Left ventricle myocardium inferior (tissue), 1 donor: ENCODE measurements at regions not wholly inside any gene's neighbourhood (a gene's known extent, or its start where the extent isn't known, plus 50 kb on each side); places are given as distances from the start of the nearest gene placed in this dataset.

Source experiments
- DNase-seq: peaks from one replicate; pipeline ENCODE4 v3.0.0-alpha.2; 2020
- H3K27ac ChIP-seq: fragments of 200-600 bp; replicated peaks from 2 replicates; pipeline ENCODE4 v1.8.0; 2021
- H3K27me3 ChIP-seq: fragments of 200-600 bp; 2 replicates; pipeline ENCODE4 v1.8.0; 2021; ENCODE audit warnings: low read depth
- H3K36me3 ChIP-seq: fragments of 200-600 bp; 2 replicates; pipeline ENCODE4 v1.8.0; 2021
- H3K4me1 ChIP-seq: fragments of 200-600 bp; 2 replicates; pipeline ENCODE4 v1.8.0; 2021
- H3K4me3 ChIP-seq: fragments of 200-600 bp; 2 replicates; pipeline ENCODE4 v1.8.0; 2021; ENCODE audit warnings: mild to moderate bottlenecking, moderate library complexity
- H3K9me3 ChIP-seq: fragments of 200-600 bp; replicated peaks from 2 replicates; pipeline ENCODE4 v1.8.0; 2021
- intact Hi-C: fragments of 100-400 bp; cut with micrococcal nuclease; formaldehyde crosslinking; loops from one replicate; pipeline ENCODE4 v1.11.0; 2022
- TF ChIP-seq, protein P1 (sequence below): fragments of 200-600 bp; IDR thresholded peaks from 2 replicates; pipeline ENCODE4 v1.8.0; 2021; ENCODE audit warnings: antibody characterized with exemption, mild to moderate bottlenecking, borderline replicate concordance
- donor health status: DM: no; HTN: yes; CAD: no; lungs with severe emphysema.

DNA sequence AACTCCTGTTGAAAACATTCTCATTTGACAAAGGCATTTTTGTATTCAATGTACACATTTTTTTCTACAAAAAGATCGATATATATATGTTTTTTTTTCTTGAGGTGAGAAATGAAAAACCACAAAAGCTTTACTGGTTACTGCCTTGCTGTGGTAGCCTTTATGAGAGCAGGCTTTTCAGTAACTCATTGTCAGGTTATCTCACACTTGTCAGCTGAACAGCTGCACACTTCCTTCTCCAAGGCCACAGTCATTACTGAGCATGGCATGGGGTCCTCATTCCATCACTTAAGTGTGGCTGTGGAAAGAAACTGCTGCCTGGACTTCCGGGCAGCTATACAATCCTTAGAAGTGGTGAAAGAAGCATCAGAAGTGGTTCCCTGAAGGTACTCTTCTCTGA is 169.3 kb upstream of the ZP4 start:
- no peaks in the 10 kb centered on the region for H3K36me3 ChIP-seq
- no peaks in the 10 kb centered on the region for H3K4me1 ChIP-seq
- intact Hi-C loops: no loop called here
- no peaks in the 10 kb centered on the region for H3K27me3 ChIP-seq
- H3K27ac ChIP-seq: no peak overlapping the region
- peaks cover 26% of the 10 kb centered on the region for H3K9me3 ChIP-seq
- DNase-seq: no peak
- TF ChIP-seq, protein P1, sequence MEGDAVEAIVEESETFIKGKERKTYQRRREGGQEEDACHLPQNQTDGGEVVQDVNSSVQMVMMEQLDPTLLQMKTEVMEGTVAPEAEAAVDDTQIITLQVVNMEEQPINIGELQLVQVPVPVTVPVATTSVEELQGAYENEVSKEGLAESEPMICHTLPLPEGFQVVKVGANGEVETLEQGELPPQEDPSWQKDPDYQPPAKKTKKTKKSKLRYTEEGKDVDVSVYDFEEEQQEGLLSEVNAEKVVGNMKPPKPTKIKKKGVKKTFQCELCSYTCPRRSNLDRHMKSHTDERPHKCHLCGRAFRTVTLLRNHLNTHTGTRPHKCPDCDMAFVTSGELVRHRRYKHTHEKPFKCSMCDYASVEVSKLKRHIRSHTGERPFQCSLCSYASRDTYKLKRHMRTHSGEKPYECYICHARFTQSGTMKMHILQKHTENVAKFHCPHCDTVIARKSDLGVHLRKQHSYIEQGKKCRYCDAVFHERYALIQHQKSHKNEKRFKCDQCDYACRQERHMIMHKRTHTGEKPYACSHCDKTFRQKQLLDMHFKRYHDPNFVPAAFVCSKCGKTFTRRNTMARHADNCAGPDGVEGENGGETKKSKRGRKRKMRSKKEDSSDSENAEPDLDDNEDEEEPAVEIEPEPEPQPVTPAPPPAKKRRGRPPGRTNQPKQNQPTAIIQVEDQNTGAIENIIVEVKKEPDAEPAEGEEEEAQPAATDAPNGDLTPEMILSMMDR: no peak
- no peak overlapping the region for H3K4me3 ChIP-seq

DNA sequence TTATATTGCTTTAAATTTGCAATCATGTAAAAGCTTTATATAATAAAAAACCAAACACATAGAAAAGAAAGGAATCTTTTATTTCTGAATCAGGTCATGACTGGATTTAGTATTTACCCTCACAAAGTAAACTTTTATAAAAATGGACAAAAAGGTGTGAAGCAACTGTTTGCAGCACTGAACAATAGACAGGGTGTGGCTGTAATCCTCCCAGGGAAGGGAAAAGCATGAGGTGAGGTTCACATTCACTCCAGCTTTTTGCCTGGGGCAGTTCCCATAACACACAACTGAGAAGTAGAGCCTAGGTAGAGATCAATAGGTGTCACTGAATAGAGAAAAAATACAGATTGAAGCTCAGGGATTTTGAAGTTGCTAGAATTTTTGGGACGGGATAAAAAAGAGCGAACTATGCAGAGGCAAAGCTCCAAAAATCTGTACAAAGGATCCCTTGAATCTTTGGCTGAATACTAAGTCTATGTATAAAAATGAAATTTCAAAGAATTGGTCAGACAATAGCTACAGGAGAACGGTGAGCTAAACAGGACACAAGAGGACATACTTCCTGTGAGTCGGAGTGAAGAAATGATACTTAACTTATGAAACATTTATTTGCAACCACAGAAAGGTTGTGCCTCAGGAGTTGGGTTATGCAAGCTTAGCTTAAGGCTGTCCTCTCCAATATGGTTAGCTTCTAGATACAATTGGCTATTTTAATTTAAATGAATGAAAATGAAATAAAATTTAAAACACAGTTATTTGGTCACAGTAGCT is 162.0 kb upstream of the ZP4 start:
- intact Hi-C loops: no loop called here
- peaks cover 8% of the 10 kb centered on the region for H3K9me3 ChIP-seq
- no peaks in the 10 kb centered on the region for H3K27me3 ChIP-seq
- no peak overlapping the region for H3K27ac ChIP-seq
- H3K36me3 ChIP-seq: no peaks in the 10 kb centered on the region
- TF ChIP-seq, protein P1: no peak
- no peaks in the 10 kb centered on the region for H3K4me1 ChIP-seq
- DNase-seq: no peak
- H3K4me3 ChIP-seq: no peak overlapping the region

DNA sequence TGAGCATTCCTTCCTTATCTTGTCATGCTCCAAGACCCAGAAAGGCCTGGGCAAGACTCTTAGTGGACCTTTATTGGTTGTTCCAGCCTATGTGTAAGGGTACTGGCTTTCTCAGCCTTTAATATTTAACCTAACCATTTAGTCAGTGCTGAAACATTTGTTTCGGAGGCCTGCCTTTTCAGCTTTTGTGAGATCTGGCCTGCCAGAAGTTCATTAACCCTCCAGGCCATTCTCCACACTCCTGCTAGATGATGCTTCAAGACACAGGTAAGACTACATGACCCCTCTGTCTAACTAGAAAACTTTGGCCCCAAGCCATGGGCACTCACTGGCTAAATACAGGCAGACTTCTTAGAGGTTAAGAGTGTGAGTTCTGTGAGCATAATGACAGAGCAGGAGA is 138.4 kb upstream of the ZP4 start:
- H3K36me3 ChIP-seq: no peaks in the 10 kb centered on the region
- no peak overlapping the region for H3K27ac ChIP-seq
- peaks cover 38% of the 10 kb centered on the region for H3K9me3 ChIP-seq
- TF ChIP-seq, protein P1: no peak
- H3K27me3 ChIP-seq: no peaks in the 10 kb centered on the region
- no peak overlapping the region for H3K4me3 ChIP-seq
- no peaks in the 10 kb centered on the region for H3K4me1 ChIP-seq
- DNase-seq: no peak
- intact Hi-C loops: no loop called here

DNA sequence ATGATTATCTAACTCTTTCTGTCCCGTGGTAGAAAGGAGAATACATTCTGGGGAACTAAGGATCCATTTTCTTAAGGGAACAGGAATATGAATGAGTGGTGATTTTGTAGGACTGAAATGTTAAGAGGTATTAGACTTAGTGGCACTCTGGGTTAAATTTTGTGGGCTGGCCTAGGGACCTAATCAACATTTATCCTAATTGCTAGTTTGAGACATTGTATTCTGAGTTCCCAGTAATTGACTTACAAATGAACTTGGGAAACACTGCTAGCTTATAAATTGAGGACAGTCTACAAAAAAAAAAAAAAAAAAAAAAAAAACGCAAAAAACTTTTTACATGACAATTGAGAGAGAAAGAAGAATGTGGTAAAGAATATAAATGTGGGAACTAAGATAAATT is 136.6 kb upstream of the ZP4 start:
- no peak for DNase-seq
- H3K9me3 ChIP-seq: peaks cover 50% of the 10 kb centered on the region
- TF ChIP-seq, protein P1: no peak
- no peaks in the 10 kb centered on the region for H3K27me3 ChIP-seq
- intact Hi-C loops: no loop called here
- H3K4me3 ChIP-seq: no peak overlapping the region
- no peaks in the 10 kb centered on the region for H3K4me1 ChIP-seq
- H3K36me3 ChIP-seq: no peaks in the 10 kb centered on the region
- H3K27ac ChIP-seq: no peak overlapping the region

DNA sequence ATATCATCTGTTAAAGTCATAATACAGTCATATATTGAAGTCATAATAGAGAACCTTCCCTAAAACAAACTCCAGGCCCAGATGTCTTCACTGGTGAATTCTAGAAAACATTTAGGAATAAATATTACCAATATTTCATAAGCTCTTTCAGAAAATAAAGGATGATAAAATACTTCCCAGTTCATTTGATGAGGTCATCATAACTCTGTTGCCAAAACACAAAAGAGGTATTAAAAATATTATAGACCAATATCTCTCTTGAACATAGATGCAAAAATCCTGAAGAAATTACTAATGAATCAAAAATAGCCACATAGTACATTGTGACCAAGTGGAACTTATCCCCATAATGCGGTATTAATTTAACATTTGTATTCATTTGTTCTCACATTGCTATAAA is 132.4 kb upstream of the ZP4 start:
- DNase-seq: no peak
- intact Hi-C loops: no loop called here
- Histone ChIP-seq H3K27me3 (no peaks in the 10 kb centered on the region), H3K4me3 (no peak overlapping the region), H3K9me3 (peaks cover 22% of the 10 kb centered on the region), H3K27ac (no peak overlapping the region), H3K4me1 (no peaks in the 10 kb centered on the region), H3K36me3 (no peaks in the 10 kb centered on the region)
- TF ChIP-seq, protein P1: no peak
